PC-9 (cell line): ENCODE measurements at regions not wholly inside any gene's neighbourhood (a gene's known extent, or its start where the extent isn't known, plus 50 kb on each side); places are given as distances from the start of the nearest gene placed in this dataset.

Experiments
- BruUV-seq: library from RNA; stranded (reverse); fragments of 400-500 nt; replicated peaks from 2 replicates; lab custom pipeline; 2021; lab: Mats Ljungman, UMichigan
- CTCF ChIA-PET: fragments of 300-600 bp; sonication (Branson Sonifier 250); formaldehyde crosslinking; loops from one replicate; lab custom pipeline; 2022; ENCODE audit warnings: antibody characterized with exemption; lab: Charles Lee
- POLR2A ChIA-PET: fragments of 300-600 bp; sonication (Branson Sonifier 250); formaldehyde crosslinking; loops from one replicate; lab custom pipeline; 2022; ENCODE audit warnings: antibody characterized with exemption; ENCODE audit not compliant: unreplicated experiment; lab: Charles Lee
- DNase-seq, 2 experiments: peaks; one replicate each; pipeline versions ENCODE4 v3.0.0 to v3.0.0-alpha.2; 2015 to 2022; ENCODE audit warnings: mixed read lengths in 1 of 2
- H2AFZ ChIP-seq: fragments of 200-600 bp; sonication (generic); 2 replicates; pipeline ENCODE4 v1.8.1; 2017; ENCODE audit warnings: antibody characterized with exemption
- H3F3A ChIP-seq: fragments of 200-600 bp; sonication (generic); 2 replicates; pipeline ENCODE4 v1.8.1; 2017; ENCODE audit warnings: antibody characterized with exemption, mild to moderate bottlenecking, low read depth; ENCODE audit not compliant: insufficient read depth
- H3K27ac ChIP-seq: fragments of 200-600 bp; sonication (generic); 2 replicates; pipeline ENCODE4 v1.6.1; 2016; ENCODE audit warnings: mixed run types
- H3K27me3 ChIP-seq: fragments of 200-600 bp; sonication (generic); 2 replicates; pipeline ENCODE4 v1.6.1; 2016; ENCODE audit warnings: low read depth, mixed run types; ENCODE audit not compliant: insufficient read depth
- H3K36me3 ChIP-seq: fragments of 200-600 bp; sonication (generic); 2 replicates; pipeline ENCODE4 v1.6.1; 2016; ENCODE audit warnings: low read depth, mixed run types
- H3K4me1 ChIP-seq: fragments of 200-600 bp; sonication (generic); replicated peaks from 2 replicates; pipeline ENCODE4 v1.6.1; 2016; ENCODE audit warnings: mixed run types; ENCODE audit not compliant: insufficient read depth
- H3K4me2 ChIP-seq: fragments of 200-600 bp; sonication (generic); 2 replicates; pipeline ENCODE4 v1.6.1; 2017; ENCODE audit warnings: mixed run types
- H3K4me3 ChIP-seq: fragments of 200-600 bp; sonication (generic); 2 replicates; pipeline ENCODE4 v1.6.1; 2016; ENCODE audit warnings: mixed run types
- H3K79me2 ChIP-seq: fragments of 200-600 bp; sonication (generic); 2 replicates; pipeline ENCODE4 v1.6.1; 2017; ENCODE audit warnings: low read depth, mixed run types
- H3K9me2 ChIP-seq: fragments of 200-600 bp; sonication (generic); 2 replicates; pipeline ENCODE4 v1.8.1; 2017; ENCODE audit warnings: mild to moderate bottlenecking; ENCODE audit not compliant: insufficient read depth
- H3K9me3 ChIP-seq: fragments of 200-600 bp; sonication (generic); 2 replicates; pipeline ENCODE4 v1.8.1; 2016; ENCODE audit warnings: low read depth; ENCODE audit not compliant: insufficient read depth
- H4K20me1 ChIP-seq: fragments of 200-600 bp; sonication (generic); 2 replicates; pipeline ENCODE4 v1.8.1; 2017; ENCODE audit not compliant: insufficient read depth
- EZH2 ChIP-seq: fragments of 200-600 bp; sonication (generic); IDR thresholded peaks from 2 replicates; pipeline ENCODE4 v1.8.0; 2017; ENCODE audit warnings: antibody characterized with exemption, low read depth
- intact Hi-C: fragments of 100-400 bp; cut with micrococcal nuclease; formaldehyde crosslinking; loops from one replicate; pipeline ENCODE4 v1.10.0; 2022; ENCODE audit not compliant: unreplicated experiment
- TF ChIP-seq, protein P1 (sequence below): fragments of 200-600 bp; sonication (generic); conservative IDR thresholded peaks from 2 replicates; pipeline ENCODE4 v1.6.1; 2017; ENCODE audit warnings: mixed run types, antibody characterized with exemption, mild to moderate bottlenecking, moderate library complexity

DNA sequence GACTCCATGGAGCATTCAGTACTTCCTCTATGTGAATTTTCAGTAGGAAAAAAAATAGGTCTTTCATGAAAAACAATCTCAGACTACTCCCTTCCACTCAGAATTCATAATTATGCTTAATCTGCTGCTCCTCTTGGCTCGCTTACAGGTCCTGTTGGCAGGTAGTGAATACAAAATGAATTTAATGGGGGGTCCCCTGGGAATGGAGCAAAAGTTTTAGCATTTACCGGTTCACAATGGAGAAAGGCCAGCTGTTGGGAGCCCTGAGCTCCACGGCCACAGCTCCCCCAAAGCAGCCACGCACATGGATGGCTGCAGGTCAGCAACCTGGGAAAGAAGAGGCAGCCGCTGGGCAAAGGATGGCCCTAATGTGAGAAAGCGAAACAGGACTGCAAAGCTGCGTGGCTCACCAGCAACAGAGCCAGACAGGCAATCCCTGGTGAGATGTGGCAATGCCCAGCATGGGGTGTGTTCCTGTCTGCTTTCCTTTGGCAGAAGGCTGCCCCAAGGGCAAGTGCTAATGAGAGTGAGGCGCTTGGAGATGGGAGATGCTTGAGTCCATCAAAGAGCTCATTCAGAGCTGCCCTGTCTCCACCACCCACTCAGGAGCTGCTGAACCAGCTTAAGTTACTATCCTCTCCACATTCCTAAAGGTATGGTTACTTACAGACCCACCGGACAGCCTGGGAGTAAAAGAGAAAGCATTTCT is 447.4 kb downstream of the EPHA4 start:
- POLR2A ChIA-PET: interaction anchor here (0.7 kb wide), 1 partner anchor 58 kb away, joined by 3 read pairs; no protein-coding TSS in a partner anchor
- intact Hi-C loops: no loop called here

DNA sequence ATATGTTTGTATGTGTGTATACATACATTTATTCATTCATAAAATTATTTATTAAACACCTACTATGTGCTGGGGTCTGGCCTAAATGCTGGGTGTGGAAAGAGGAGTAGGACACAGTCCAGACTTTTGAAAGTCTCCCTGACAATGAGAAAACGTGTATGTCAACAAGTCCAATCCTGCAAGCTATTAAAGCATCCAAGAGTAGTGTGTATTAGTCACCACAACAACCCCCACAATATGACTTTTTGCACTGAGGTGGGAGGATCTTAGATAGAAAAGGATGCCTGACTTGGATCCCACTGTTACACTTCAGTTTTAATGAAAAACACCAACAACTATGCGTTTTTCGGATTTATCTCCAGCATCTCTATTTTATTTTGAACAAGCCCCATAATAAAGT is 446.4 kb downstream of the EPHA4 start:
- intact Hi-C loops: no loop called here
- ChIA-PET CTCF (no interaction called here), POLR2A (no interaction called here)
- Histone ChIP-seq H3K27me3 (no peaks in the 10 kb centered on the region), H3K9me3 (no peaks in the 10 kb centered on the region; the same call in 1 of the 2 replicates), H3K79me2 (no peaks in the 10 kb centered on the region), H3K4me1 (no peaks in the 10 kb centered on the region), H2AFZ (no peak overlapping the region), H3K9me2 (no peaks in the 10 kb centered on the region), H3K27ac (no peak overlapping the region), H3K4me3 (no peak overlapping the region), H4K20me1 (no peaks in the 10 kb centered on the region), H3K4me2 (no peak overlapping the region), H3K36me3 (no peaks in the 10 kb centered on the region), H3F3A (no peaks in the 10 kb centered on the region)
- no peak for DNase-seq
- no TSS peak for BruUV-seq
- TF ChIP-seq EZH2: no peak
- TF ChIP-seq, protein P1, sequence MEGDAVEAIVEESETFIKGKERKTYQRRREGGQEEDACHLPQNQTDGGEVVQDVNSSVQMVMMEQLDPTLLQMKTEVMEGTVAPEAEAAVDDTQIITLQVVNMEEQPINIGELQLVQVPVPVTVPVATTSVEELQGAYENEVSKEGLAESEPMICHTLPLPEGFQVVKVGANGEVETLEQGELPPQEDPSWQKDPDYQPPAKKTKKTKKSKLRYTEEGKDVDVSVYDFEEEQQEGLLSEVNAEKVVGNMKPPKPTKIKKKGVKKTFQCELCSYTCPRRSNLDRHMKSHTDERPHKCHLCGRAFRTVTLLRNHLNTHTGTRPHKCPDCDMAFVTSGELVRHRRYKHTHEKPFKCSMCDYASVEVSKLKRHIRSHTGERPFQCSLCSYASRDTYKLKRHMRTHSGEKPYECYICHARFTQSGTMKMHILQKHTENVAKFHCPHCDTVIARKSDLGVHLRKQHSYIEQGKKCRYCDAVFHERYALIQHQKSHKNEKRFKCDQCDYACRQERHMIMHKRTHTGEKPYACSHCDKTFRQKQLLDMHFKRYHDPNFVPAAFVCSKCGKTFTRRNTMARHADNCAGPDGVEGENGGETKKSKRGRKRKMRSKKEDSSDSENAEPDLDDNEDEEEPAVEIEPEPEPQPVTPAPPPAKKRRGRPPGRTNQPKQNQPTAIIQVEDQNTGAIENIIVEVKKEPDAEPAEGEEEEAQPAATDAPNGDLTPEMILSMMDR: no peak

More for the DNA sequence above, 447.4 kb downstream of the EPHA4 start:
- H3F3A ChIP-seq: no peaks in the 10 kb centered on the region
- H3K9me3 ChIP-seq: no peaks in the 10 kb centered on the region; the same call in 1 of the 2 replicates
- CTCF ChIA-PET: no interaction called here
- H3K4me1 ChIP-seq: no peaks in the 10 kb centered on the region
- H3K4me3 ChIP-seq: no peak overlapping the region
- no peak overlapping the region for H2AFZ ChIP-seq
- H4K20me1 ChIP-seq: no peaks in the 10 kb centered on the region
- H3K9me2 ChIP-seq: no peaks in the 10 kb centered on the region
- H3K79me2 ChIP-seq: no peaks in the 10 kb centered on the region
- no peaks in the 10 kb centered on the region for H3K27me3 ChIP-seq
- TF ChIP-seq, protein P1: no peak
- no peak for TF ChIP-seq EZH2
- no peak overlapping the region for H3K4me2 ChIP-seq
- no TSS peak for BruUV-seq
- H3K27ac ChIP-seq: no peak overlapping the region
- DNase-seq: peak; percentile 20 to 45
- H3K36me3 ChIP-seq: no peaks in the 10 kb centered on the region

DNA sequence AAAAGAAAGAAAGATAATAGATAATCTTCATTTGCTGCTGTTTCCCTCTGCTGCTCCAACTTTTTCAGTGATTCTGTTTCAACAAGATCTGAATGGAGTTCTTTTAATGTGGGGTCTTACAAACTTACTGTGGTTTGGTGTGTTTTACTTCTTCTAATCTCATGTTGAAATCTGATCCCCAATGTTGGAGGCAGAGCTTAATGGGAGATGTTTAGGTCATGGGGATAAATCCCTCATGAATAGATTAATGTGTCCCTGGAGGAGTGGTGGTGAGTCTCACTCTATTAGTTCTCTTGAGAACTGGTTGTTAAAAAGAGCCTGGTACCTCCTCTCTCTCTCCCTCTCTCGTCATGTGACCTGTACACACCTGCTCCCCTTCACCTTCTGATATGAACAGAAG is 442.4 kb downstream of the EPHA4 start:
- DNase-seq: no peak
- H3K4me2 ChIP-seq: no peak overlapping the region
- H3K36me3 ChIP-seq: no peaks in the 10 kb centered on the region
- no peaks in the 10 kb centered on the region for H3F3A ChIP-seq
- no TSS peak for BruUV-seq
- no peaks in the 10 kb centered on the region for H3K27me3 ChIP-seq
- no peak overlapping the region for H3K27ac ChIP-seq
- H3K9me2 ChIP-seq: no peaks in the 10 kb centered on the region
- ChIA-PET CTCF (interaction anchor here (0.7 kb wide), 1 partner anchor 178 kb away, joined by 11 read pairs; no protein-coding TSS in a partner anchor), POLR2A (no interaction called here)
- no peaks in the 10 kb centered on the region for H4K20me1 ChIP-seq
- intact Hi-C loops: no loop called here
- H3K4me3 ChIP-seq: no peak overlapping the region
- no peaks in the 10 kb centered on the region for H3K79me2 ChIP-seq
- H3K9me3 ChIP-seq: no peaks in the 10 kb centered on the region; the same call in 1 of the 2 replicates
- no peaks in the 10 kb centered on the region for H3K4me1 ChIP-seq
- H2AFZ ChIP-seq: no peak overlapping the region
- TF ChIP-seq, protein P1: no peak
- TF ChIP-seq EZH2: no peak
